CD4-positive, alpha-beta T cell treated with Interleukin-10 for 1 hour (primary cell): ENCODE measurements at regions not wholly inside any gene's neighbourhood (a gene's known extent, or its start where the extent isn't known, plus 50 kb on each side); places are given as distances from the start of the nearest gene placed in this dataset.
"Not testable (repeated sequence)": the region's sequence is repeated elsewhere in the genome, so short reads cannot be mapped to it uniquely, and the experiment has no call there.

Experiments
- DNase-seq: peaks from one replicate; pipeline ENCODE4 v3.0.0-alpha.2; 2020

DNA sequence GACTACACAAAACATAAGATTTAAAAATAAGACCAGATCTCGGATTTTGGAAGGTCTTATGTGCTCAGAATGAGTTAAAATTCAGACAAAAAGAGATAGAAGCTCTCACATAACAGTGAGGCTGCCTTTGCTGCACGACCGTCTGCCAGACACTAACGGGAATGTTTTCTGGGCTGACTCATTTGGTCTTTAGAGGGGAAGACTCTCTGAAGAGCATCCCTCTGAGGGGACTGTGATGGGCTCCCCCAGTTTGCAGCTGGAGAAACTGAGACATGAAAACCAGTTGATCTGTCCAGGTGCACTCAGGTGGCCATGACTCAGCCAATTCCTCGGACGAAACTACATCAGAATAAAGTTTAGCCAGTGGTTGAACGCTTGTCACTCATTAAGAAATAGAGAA is 153.9 kb downstream of the RNASET2 start:
- no peak for DNase-seq

DNA sequence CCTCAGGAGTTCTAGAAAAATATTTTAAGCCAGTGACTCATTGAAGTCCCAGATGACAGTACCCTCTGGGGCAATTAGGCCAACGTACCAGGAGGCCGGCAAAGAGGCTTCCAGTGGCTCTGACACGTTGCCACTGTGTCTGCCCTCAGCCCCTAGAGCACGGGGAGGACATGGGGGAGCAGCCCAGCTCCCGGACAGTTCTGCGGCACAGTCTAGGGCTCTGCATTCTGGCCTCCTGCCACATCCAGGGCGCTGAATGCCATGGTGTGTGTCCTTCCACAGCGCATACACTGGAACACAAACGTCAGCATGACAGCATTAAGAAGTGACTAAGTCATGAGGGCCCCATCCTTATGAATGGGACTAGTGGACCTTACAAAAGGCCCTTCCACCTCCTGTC is 156.2 kb downstream of the RNASET2 start:
- DNase-seq, result no peak

DNA sequence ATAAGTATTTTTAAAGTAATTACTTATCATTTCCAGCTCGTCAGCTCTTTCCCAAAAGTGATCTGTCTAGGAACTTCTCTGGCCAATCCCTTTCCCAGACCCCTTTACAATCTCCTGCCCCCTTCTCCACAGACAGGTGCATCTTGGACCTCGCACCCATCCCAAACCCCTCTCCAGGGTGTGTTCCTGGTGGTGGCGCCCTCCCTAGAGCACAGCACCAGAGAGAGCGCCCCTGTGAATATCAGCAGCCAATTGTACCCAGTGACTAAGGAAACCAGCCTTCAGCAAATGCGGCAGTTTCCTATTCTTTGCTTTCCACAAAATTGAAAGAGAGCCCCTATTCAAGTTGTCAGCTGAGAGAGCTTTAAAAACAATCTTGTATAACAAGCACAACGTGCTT is 157.7 kb downstream of the RNASET2 start:
- DNase-seq, result no peak

DNA sequence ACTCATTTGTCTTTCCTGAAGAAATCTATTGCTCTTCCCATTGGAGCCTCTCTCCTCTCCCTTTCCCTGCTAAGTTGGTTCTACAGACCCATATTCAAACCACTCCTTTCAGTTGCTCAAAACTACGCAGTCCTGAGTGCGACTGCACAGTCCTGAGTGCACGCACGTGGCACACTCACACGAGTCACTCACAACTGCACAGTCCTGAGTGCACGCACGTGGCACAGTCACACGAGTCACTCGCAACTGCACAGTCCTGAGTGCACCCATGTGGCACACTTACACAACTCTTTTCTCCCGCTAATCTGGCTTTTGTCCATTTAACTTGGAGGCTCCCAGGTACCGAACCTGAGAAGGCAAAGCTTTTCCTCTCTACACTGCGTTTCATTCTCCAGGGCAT is 159.7 kb downstream of the RNASET2 start:
- no peak for DNase-seq

DNA sequence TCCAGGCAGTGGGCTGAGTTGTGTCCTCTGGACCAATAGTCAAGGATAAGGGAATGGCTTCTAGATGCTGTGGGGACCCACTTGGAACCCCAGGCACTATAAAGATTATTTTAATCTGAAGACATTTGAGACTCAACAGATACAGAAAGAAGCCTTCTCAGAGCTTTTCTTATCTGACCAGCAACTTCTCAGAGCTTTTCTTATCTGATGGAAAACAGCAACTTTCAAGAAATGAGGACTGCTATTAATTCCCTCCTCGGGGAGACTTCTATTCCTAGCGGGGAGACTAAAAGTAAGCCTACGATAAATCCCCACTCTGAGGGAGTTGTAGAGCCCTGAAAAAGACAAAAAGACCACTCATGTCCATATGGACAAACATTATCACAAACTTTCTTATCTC is 160.5 kb downstream of the RNASET2 start:
- no peak for DNase-seq

DNA sequence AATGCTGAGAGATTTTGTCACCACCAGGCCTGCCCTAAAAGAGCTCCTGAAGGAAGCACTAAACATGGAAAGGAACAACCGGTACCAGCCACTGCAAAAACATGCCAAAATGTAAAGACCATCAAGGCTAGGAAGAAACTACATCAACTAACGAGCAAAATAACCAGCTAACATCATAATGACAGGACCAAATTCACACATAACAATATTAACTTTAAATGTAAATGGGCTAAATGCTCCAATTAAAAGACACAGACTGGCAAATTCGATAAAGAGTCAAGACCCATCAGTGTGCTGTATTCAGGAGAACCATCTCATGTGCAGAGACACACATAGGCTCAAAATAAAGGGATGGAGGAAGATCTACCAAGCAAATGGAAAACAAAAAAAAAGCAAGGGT is 163.8 kb upstream of the RPS6KA2 start:
- not testable (repeated sequence) for DNase-seq

DNA sequence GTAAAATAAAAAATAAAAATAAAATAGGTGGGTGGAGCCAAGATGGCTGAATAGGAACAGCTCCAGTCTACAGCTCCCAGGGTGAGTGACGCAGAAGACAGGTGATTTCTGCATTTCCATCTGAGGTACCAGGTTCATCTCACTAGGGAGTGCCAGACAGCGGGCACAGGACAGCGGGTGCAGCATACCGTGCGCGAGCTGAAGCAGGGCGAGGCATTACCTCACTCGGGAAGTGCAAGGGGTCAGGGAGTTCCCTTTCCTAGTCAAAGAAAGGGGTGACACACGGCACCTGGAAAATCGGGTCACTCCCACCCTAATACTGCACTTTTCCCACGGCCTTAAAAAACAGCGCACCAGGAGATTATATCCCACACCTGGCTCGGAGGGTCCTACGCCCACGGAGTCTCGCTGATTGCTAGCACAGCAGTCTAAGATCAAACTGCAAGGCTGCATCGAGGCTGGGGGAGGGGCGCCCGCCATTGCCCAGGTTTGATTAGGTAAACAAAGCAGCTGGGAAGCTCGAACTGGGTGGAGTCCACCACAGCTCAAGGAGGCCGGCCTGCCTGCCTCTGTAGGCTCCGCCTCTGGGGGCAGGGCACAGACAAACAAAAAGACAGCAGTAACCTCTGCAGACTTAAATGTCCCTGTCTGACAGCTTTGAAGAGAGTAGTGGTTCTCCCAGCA is 161.9 kb upstream of the RPS6KA2 start:
- DNase-seq, result not testable (repeated sequence)

DNA sequence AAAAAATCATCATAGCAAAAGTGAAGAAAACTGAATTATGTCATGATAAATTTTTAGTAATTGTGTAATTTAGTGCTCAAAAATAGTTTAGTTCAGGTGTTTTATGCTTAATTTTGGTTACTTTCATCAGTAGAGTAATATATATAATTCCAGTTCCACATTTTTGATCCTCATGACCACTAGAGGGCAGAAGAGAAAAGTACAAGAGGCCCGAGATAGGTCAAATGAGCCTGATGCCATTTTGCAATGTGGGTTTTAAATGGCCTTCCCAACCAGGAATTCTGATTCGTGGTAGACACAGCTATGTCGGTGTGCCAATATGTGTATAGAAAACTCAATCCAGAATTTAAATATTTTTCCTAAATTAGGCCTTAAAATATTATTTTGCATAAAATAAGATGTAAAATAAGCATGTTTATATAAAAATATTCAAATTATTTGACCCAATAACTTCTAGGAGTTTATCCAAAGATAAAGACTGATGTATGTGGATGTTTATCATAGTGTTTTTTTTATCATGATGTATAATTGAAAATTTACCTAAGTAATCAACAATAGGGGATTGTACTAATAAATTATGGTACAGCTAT is 159.7 kb upstream of the RPS6KA2 start:
- peak; percentile 76 for DNase-seq

DNA sequence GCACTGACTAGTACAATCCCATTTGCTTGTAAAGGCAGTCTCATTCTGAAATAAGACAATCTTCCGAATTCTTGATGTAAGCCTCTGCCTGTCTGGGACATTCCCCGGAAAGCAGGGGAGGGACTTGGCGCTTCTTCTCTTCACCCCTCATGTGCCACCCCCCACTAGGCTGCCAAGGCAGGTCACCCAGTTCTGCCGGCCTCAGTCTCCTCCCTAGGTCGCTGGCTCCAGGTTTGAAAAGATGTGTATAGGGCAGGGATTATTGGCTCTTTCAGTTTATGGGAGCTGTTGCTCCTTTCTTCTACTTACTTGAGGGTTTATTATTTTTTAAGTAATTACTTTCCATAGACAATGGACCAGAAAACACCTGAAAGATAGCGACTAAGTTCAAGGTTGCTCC is 158.1 kb upstream of the RPS6KA2 start:
- no peak for DNase-seq

DNA sequence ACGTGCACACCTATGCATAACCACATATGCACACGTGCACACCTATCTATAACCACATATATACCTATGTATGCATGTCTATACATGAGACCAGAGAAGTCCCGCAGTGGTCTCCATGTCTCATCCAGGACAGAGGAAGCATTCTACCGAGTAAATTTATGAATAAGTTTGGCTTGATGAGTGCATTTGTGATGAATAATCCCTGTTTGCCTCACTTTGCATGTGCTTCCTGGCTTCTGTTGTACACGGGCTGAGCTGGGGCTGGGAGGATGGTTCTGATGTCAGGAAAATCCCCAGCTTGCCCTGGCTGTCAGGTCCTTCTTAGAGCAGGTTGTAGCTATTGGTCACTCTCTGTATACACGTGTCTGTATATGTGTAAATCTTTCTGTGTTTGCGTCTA is 157.6 kb upstream of the RPS6KA2 start:
- no peak for DNase-seq

DNA sequence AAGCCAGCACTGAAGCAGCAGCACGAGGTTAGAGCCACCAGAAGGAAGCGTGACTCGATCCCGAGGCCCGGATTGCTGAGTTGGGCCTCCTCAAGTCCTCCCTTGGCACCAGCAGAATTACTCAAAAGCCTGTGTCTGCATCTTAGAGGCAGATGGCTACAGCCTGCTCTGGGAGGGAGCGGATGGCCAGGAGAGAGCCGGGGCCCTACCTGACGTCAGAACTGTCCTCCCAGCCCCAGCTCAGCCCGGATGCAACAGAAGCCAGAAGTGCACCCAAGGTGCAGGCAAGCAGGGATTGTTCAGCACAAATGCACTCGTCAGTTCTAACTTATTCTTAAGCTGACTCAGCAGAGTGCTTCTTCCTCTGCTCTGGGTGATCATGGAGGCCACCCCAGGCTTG is 155.5 kb upstream of the RPS6KA2 start:
- DNase-seq, result no peak

DNA sequence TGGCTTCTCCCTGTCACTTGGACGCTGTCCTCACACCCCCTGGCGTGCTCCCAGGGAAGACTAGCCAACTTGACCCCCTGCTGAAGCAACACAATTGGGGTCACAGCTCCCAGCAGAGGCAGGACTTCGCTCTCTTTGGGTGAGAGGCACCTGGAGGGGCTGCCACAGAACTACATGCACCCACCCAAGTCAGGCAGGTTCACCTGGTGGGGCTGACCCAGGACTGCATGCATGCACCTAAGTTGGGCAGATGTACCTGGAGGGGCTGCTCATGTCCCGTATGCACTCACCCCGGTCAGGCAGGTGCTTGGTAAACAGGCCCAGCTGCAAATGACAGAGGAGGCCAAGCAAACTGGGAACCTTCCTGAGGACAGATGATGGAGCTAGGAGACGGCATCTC is 154.3 kb upstream of the RPS6KA2 start:
- DNase-seq, result no peak

DNA sequence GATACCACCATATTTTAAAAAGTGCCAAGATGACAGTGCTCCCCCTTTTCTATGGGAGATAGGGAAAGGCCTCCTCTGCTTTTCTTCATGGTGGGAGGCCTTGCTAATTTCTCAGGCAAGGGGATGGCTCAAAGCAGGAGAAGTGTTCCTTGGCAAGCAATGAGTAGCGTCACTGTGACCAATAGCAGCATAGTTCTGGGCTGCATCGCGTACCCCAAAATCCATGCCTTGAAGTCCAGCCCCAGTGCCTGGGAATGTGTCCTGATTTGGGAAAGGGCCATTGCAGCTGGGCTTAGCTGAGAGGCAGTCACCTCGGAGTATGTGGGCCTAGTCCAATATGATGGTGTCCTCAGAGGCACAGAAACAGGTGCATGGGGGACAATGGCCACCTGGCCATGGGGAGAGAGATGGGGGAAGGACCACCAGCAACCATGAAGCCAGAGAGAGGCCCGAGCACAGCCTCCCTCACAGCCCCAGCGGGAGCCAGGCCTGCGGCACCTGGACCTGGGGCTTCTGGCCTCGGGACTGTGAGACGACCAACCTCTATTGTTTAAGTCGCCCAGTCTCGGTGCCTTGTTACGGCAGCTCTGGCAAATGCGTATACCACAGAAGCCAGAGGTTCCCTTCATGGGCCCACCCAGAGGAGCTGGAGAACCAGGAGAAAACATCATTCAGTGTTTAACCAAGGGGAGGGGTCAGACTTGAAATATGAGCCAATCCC is 153.1 kb upstream of the RPS6KA2 start:
- no peak for DNase-seq

DNA sequence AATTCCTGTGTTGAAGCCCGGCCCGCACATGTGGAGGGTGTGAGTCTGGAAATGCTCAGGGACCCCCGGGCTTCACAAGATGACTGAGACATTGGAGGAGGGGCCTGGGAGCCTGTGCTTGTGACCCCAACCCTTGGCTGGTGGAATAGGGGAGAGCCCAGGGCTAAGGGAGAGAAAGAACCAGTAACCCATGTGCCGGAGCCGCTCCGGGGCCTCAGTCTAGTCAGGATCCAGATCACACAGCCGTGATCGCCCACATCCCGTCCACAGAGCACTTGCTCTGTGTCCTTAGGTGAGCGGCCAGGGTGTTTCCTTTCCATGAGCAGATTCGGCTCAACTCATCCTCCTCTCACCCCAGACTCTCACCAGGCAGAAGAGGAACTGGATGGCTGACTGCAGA is 152.3 kb upstream of the RPS6KA2 start:
- no peak for DNase-seq

DNA sequence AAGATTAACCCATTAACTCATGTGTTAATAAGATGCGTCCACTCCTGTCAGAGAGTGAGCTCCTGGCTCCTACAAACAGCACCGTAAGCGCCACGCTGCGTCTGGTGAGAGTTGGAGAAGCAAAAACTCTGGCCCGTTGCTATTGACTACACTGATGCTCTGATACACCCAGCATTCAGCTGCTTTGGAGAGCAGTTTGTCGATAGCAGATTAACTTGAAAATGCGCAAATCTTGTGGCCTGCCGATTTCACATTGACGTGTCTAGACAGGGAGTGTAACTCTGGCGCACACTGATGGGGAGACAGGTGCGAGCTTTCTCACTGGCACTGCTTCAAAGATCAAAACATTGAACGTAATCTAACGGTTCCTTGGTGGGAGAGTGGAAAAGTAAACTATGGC is 151.7 kb upstream of the RPS6KA2 start:
- DNase-seq, result no peak

DNA sequence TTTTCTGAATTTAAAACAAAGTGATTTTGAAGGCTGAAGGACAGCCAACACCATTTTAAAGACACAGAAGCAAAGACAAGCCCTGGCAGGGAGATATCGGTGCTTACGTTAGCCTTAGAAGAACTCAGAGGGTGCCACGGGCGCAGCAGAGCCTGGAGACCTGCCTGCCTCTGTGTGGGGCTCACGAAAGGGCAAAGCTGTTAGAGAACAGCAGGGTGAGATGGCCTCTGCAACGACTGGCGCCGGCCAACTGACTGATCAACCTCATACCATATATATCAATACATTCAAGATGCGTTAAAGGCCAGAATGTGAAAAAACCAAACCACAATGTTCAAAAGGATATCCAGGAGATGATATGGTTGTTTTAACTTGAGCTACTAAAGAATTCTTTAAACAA is 151.0 kb upstream of the RPS6KA2 start:
- no peak for DNase-seq

DNA sequence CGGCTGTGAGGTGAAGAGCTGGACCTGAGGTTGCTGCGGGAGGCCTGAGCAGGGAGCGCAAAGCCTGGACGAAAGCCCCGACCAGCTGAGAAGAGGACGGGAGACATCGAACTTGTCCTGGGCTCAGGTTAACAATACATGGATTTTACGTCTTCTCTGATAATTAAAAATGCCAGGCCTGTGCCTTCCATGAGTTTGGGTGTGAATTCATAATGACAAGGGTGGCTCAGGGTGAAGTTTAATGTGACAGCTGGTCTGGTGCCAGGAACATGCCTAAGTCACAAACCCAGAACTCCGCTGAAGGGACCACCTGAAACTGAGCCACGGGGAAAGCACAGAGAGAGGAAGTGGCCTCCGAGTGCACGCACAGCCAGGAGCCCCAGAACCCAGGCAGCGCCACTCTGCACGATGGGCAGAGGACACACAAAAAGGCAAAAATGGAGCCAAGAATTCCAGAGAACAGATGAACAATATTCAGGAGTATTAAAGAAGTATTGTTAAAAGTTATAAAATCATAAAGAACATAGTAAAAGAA is 150.1 kb upstream of the RPS6KA2 start:
- no peak for DNase-seq

DNA sequence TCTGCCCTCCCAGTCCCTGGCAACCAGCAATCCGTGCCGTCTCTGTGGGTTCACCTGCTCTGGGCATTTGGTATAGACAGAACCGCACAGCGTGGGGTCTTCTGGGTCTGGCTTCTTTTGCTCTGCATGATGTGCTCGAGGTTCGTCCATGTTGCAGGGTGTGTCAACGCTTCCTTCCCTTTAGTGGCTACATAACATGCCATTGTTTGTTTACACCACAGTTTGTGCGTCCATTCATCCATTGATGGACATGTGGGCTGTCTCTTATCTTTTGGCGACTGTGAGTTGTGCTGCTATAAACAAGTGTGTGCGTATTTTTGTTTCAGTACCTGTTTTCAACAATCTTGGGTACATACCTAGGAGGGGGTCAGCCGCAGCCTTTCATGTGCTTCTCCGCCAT is 149.5 kb upstream of the RPS6KA2 start:
- no peak for DNase-seq

DNA sequence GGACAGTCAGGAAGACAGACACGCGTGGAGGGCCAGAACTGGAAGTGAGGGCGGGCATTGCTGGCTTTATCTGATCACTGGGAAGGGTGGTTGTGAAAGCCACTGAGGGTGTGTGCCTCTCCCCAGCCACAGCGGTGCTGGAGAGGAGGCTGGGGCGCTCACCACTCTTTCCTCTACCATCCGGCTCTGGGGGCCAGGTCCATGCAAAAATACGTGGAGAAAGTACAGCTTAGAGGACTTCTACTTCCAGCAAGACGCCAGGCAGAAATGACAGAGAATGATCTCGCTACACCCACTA is 148.8 kb upstream of the RPS6KA2 start:
- DNase-seq, result no peak

DNA sequence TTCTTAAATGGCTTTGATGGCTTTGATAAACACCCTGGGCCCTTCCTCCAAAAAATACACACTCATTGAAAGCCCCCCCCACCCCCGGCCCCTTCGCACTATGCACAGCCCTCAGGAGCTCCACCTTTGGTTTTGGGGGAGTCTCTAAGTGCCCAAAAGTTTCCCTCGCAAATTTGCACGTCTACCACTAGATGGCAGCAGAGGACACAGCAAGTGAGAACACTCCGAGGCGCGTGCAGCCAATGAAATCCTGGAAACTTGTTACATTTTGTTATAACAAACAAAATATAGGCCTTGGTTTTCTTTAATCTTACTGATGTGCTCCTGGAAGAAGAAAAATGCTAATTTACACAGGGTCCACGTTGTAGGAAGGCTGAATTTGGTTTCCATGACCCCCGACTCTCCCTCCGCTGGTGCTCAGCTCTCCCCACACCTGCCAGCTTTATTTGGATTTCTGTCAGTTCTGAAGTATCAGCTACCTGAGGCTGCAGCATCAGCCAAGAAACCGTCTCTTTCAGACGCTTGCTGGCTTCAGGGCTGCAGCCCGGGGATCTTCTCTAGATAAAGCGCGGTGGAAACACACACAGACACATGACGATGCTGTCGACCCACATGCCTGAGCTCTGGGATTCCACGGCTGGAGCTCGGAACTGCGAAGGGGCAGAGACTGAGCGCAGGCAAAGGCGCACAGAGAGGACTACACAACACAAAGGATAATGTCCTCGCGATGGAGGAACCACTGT is 148.3 kb upstream of the RPS6KA2 start:
- DNase-seq, result peak; percentile 78

DNA sequence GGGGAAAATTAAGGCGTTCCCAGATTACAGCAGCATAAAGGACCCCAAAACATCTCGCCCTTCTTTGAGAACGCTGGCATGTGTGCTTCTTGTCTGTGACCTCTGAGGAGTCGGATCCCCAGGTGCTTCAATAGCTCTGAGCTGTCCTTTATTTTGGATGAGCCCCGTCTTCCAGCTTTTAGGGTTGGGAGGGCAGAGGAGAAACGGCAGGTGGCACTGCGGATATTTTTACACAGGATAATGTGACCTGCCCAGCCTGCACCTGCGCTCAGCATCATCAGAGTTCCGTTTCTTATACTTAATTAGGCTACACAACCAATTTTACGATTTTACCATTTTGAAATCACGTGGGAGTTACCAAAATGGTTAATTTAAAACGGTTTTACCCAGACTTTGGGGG is 147.7 kb upstream of the RPS6KA2 start:
- DNase-seq, result no peak

DNA sequence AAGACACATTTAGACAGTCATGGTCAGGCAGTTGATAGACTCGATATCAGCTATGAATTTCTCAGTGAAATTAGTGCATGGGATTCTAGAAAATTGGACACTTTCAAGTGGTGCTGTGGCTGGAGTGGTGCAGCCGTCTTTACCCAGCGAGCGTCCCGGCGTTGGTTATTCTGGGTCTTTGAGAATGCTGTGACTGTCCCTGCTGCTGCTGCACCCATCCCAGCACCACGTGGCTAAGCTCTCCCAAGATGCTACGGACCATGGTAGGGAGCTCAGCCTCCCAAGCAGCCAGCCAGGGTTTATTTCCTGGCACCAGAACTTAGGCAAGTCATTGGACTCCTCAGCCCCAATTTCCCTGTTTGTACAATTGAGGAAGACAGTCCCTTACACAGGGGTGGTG is 147.2 kb upstream of the RPS6KA2 start:
- no peak for DNase-seq

DNA sequence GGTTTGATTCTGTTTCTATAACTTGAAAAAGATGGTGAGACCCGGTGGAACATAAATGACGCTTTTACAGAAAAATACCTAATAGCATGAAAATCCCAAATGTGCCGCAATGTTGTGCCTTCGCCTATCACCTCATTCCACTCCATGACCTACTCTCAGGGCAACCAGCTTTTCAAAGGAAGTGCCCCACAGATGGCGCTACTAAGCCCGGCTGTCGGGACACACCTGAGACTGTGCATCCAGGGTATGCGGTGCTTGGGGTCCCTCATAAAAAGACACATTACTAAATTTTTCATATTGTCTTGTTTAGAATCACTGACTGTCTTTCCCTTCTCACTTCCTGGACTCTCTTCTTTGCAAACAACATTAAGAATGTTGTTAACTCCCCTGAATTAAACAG is 145.5 kb upstream of the RPS6KA2 start:
- DNase-seq, result no peak

DNA sequence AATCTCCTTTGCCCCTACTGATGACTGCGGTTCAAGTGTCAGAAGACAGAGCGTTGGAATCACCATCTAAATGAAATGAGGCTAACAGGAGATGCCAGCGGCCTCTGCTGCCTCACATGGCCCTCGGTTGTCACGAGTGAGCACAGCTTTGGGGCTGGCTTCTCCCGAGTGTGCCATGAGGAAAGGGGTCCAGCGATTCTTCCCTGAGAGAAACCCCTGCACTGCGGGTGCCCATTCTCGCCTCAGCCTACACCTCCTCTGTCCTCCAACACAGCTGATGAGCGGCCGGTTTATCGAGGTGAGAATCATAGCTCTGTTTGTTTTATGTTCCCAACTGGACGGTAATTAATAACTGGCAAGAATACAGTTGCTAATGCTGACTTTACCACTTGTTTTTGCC is 144.7 kb upstream of the RPS6KA2 start:
- DNase-seq, result no peak
